ENCODE measurements at regions not wholly inside any gene's neighbourhood (a gene's known extent, or its start where the extent isn't known, plus 50 kb on each side); places are given as distances from the start of the nearest gene placed in this dataset.

GRCh38 chr21:27582948-27583430, 616.1 kb upstream of the ADAMTS5 start:
- no peak overlapping the region for H4K91ac ChIP-seq (ENCODE audit: low read depth, low read length)
- no CpG with 5 or more reads among the region's 3 CpGs for WGBS (ENCODE audit: extremely low coverage, insufficient coverage, insufficient read length)
- H2BK5ac ChIP-seq (ENCODE audit: low read depth, low read length, poor library complexity): no peak overlapping the region
- H3K18ac ChIP-seq (ENCODE audit: low read length): no peak overlapping the region
- no peak overlapping the region for H3K27ac ChIP-seq (ENCODE audit: low read depth, low read length)
- no peak overlapping the region for H3K4me2 ChIP-seq (ENCODE audit: low read length)
- no peak overlapping the region for H3K23ac ChIP-seq (ENCODE audit: low read length)
- H3K9me3 ChIP-seq (ENCODE audit: insufficient read depth, low read depth, low read length): no peaks in the 10 kb centered on the region
- no peak overlapping the region for H2BK120ac ChIP-seq (ENCODE audit: insufficient read depth, low read length, poor library complexity)
- no peak overlapping the region for H4K8ac ChIP-seq (ENCODE audit: low read depth, low read length)
- no peak overlapping the region for H3K4me3 ChIP-seq (ENCODE audit: low read depth, low read length)
- no peak overlapping the region for H4K12ac ChIP-seq (ENCODE audit: low read depth, low read length)
- no peak overlapping the region for H2AFZ ChIP-seq (ENCODE audit: insufficient read depth, low read length, poor library complexity)
- H3K14ac ChIP-seq (ENCODE audit: low read length): no peak overlapping the region
- H3K27me3 ChIP-seq (ENCODE audit: insufficient read depth, low read length): no peaks in the 10 kb centered on the region
- no peaks in the 10 kb centered on the region for H3K36me3 ChIP-seq (ENCODE audit: control insufficient read depth in 1 of 2, insufficient read depth in 2 of 2, low read length in 2 of 2)
- H2AK5ac ChIP-seq (ENCODE audit: low read length): no peak overlapping the region
- no peaks in the 10 kb centered on the region for H3K4me1 ChIP-seq (ENCODE audit: control insufficient read depth in 1 of 2, insufficient read depth in 2 of 2, low read length in 2 of 2)
- H3K79me2 ChIP-seq (ENCODE audit: control insufficient read depth, insufficient read depth, low read length, poor library complexity): no peaks in the 10 kb centered on the region
- H3K9ac ChIP-seq (ENCODE audit: low read length): no peak overlapping the region
- H2BK12ac ChIP-seq (ENCODE audit: low read length): no peak overlapping the region
- no peak overlapping the region for H3K4ac ChIP-seq (ENCODE audit: low read depth, low read length)
- DNase-seq: no peak
- no peaks in the 10 kb centered on the region for H3K79me1 ChIP-seq (ENCODE audit: low read length)

GRCh38 chr21:27582246-27582947, 615.5 kb upstream of the ADAMTS5 start:
- H3K14ac ChIP-seq (ENCODE audit: low read length): no peak overlapping the region
- no peak overlapping the region for H4K12ac ChIP-seq (ENCODE audit: low read depth, low read length)
- H3K4me3 ChIP-seq (ENCODE audit: low read depth, low read length): no peak overlapping the region
- no peak overlapping the region for H3K18ac ChIP-seq (ENCODE audit: low read length)
- no peaks in the 10 kb centered on the region for H3K79me1 ChIP-seq (ENCODE audit: low read length)
- H2BK12ac ChIP-seq (ENCODE audit: low read length): no peak overlapping the region
- H4K91ac ChIP-seq (ENCODE audit: low read depth, low read length): no peak overlapping the region
- no peak overlapping the region for H3K4ac ChIP-seq (ENCODE audit: low read depth, low read length)
- H3K4me2 ChIP-seq (ENCODE audit: low read length): no peak overlapping the region
- no peak overlapping the region for H3K27ac ChIP-seq (ENCODE audit: low read depth, low read length)
- no peak overlapping the region for H2BK120ac ChIP-seq (ENCODE audit: insufficient read depth, low read length, poor library complexity)
- no peak overlapping the region for H3K23ac ChIP-seq (ENCODE audit: low read length)
- H2AK5ac ChIP-seq (ENCODE audit: low read length): no peak overlapping the region
- no peak for DNase-seq
- H3K4me1 ChIP-seq (ENCODE audit: control insufficient read depth in 1 of 2, insufficient read depth in 2 of 2, low read length in 2 of 2): no peaks in the 10 kb centered on the region
- no peak overlapping the region for H2AFZ ChIP-seq (ENCODE audit: insufficient read depth, low read length, poor library complexity)
- no peak overlapping the region for H2BK5ac ChIP-seq (ENCODE audit: low read depth, low read length, poor library complexity)
- no peaks in the 10 kb centered on the region for H3K27me3 ChIP-seq (ENCODE audit: insufficient read depth, low read length)
- H3K9me3 ChIP-seq (ENCODE audit: insufficient read depth, low read depth, low read length): no peaks in the 10 kb centered on the region
- no peak overlapping the region for H4K8ac ChIP-seq (ENCODE audit: low read depth, low read length)
- no peaks in the 10 kb centered on the region for H3K79me2 ChIP-seq (ENCODE audit: control insufficient read depth, insufficient read depth, low read length, poor library complexity)
- no peak overlapping the region for H3K9ac ChIP-seq (ENCODE audit: low read length)
- H3K36me3 ChIP-seq (ENCODE audit: control insufficient read depth in 1 of 2, insufficient read depth in 2 of 2, low read length in 2 of 2): no peaks in the 10 kb centered on the region
- WGBS (ENCODE audit: extremely low coverage, insufficient coverage, insufficient read length): no CpG with 5 or more reads among the region's 2 CpGs

GRCh38 chr21:27581168-27581567, 614.3 kb upstream of the ADAMTS5 start:
- no peak overlapping the region for H2AK5ac ChIP-seq (ENCODE audit: low read length)
- DNase-seq: peak in 1 of 2 donors; percentile 19
- H3K23ac ChIP-seq (ENCODE audit: low read length): no peak overlapping the region
- H3K27ac ChIP-seq (ENCODE audit: low read depth, low read length): no peak overlapping the region
- no peaks in the 10 kb centered on the region for H3K79me2 ChIP-seq (ENCODE audit: control insufficient read depth, insufficient read depth, low read length, poor library complexity)
- H4K8ac ChIP-seq (ENCODE audit: low read depth, low read length): no peak overlapping the region
- no peak overlapping the region for H3K14ac ChIP-seq (ENCODE audit: low read length)
- no peak overlapping the region for H2BK5ac ChIP-seq (ENCODE audit: low read depth, low read length, poor library complexity)
- no peaks in the 10 kb centered on the region for H3K27me3 ChIP-seq (ENCODE audit: insufficient read depth, low read length)
- no peaks in the 10 kb centered on the region for H3K79me1 ChIP-seq (ENCODE audit: low read length)
- H3K4me1 ChIP-seq (ENCODE audit: control insufficient read depth in 1 of 2, insufficient read depth in 2 of 2, low read length in 2 of 2): no peaks in the 10 kb centered on the region
- H2AFZ ChIP-seq (ENCODE audit: insufficient read depth, low read length, poor library complexity): no peak overlapping the region
- H3K4me2 ChIP-seq (ENCODE audit: low read length): no peak overlapping the region
- WGBS (ENCODE audit: extremely low coverage, insufficient coverage, insufficient read length): no CpG with 5 or more reads among the region's 4 CpGs
- no peak overlapping the region for H3K18ac ChIP-seq (ENCODE audit: low read length)
- no peak overlapping the region for H3K9ac ChIP-seq (ENCODE audit: low read length)
- no peak overlapping the region for H3K4me3 ChIP-seq (ENCODE audit: low read depth, low read length)
- no peak overlapping the region for H3K4ac ChIP-seq (ENCODE audit: low read depth, low read length)
- H3K36me3 ChIP-seq (ENCODE audit: control insufficient read depth in 1 of 2, insufficient read depth in 2 of 2, low read length in 2 of 2): no peaks in the 10 kb centered on the region
- H4K91ac ChIP-seq (ENCODE audit: low read depth, low read length): no peak overlapping the region
- H2BK12ac ChIP-seq (ENCODE audit: low read length): no peak overlapping the region
- H4K12ac ChIP-seq (ENCODE audit: low read depth, low read length): no peak overlapping the region
- H2BK120ac ChIP-seq (ENCODE audit: insufficient read depth, low read length, poor library complexity): no peak overlapping the region
- H3K9me3 ChIP-seq (ENCODE audit: insufficient read depth, low read depth, low read length): no peaks in the 10 kb centered on the region

GRCh38 chr21:27580276-27580675, 613.4 kb upstream of the ADAMTS5 start:
- no peak for DNase-seq

More at GRCh38 chr21:27580276-27580675, 613.4 kb upstream of the ADAMTS5 start:
- WGBS (ENCODE audit: extremely low coverage, insufficient coverage, insufficient read length): no CpG with 5 or more reads among the region's 1 CpG
- no peak overlapping the region for H2BK5ac ChIP-seq (ENCODE audit: low read depth, low read length, poor library complexity)
- H3K4me2 ChIP-seq (ENCODE audit: low read length): no peak overlapping the region
- no peak overlapping the region for H3K18ac ChIP-seq (ENCODE audit: low read length)
- H3K14ac ChIP-seq (ENCODE audit: low read length): no peak overlapping the region
- no peak overlapping the region for H4K8ac ChIP-seq (ENCODE audit: low read depth, low read length)
- no peak overlapping the region for H3K27ac ChIP-seq (ENCODE audit: low read depth, low read length)
- H3K36me3 ChIP-seq (ENCODE audit: control insufficient read depth in 1 of 2, insufficient read depth in 2 of 2, low read length in 2 of 2): no peaks in the 10 kb centered on the region
- H3K4me1 ChIP-seq (ENCODE audit: control insufficient read depth in 1 of 2, insufficient read depth in 2 of 2, low read length in 2 of 2): no peaks in the 10 kb centered on the region
- no peak overlapping the region for H3K9ac ChIP-seq (ENCODE audit: low read length)
- no peak overlapping the region for H4K12ac ChIP-seq (ENCODE audit: low read depth, low read length)
- H3K79me1 ChIP-seq (ENCODE audit: low read length): no peaks in the 10 kb centered on the region
- H4K91ac ChIP-seq (ENCODE audit: low read depth, low read length): no peak overlapping the region
- no peak overlapping the region for H2BK12ac ChIP-seq (ENCODE audit: low read length)
- H3K79me2 ChIP-seq (ENCODE audit: control insufficient read depth, insufficient read depth, low read length, poor library complexity): no peaks in the 10 kb centered on the region
- H3K9me3 ChIP-seq (ENCODE audit: insufficient read depth, low read depth, low read length): no peaks in the 10 kb centered on the region
- H2AK5ac ChIP-seq (ENCODE audit: low read length): no peak overlapping the region
- H2BK120ac ChIP-seq (ENCODE audit: insufficient read depth, low read length, poor library complexity): no peak overlapping the region
- H3K27me3 ChIP-seq (ENCODE audit: insufficient read depth, low read length): no peaks in the 10 kb centered on the region
- no peak overlapping the region for H2AFZ ChIP-seq (ENCODE audit: insufficient read depth, low read length, poor library complexity)
- H3K23ac ChIP-seq (ENCODE audit: low read length): no peak overlapping the region
- H3K4me3 ChIP-seq (ENCODE audit: low read depth, low read length): no peak overlapping the region
- no peak overlapping the region for H3K4ac ChIP-seq (ENCODE audit: low read depth, low read length)
